G401 (cell line): ENCODE measurements at regions not wholly inside any gene's neighbourhood (a gene's known extent, or its start where the extent isn't known, plus 50 kb on each side); places are given as distances from the start of the nearest gene placed in this dataset.

Experiments
- DNase-seq: peaks from one replicate; pipeline ENCODE4 v3.0.0-alpha.2; 2015; ENCODE audit warnings: low spot score
- in situ Hi-C: cut with HindIII; loops from 2 replicates; pipeline ENCODE4 v1.10.0; 2016; ENCODE audit warnings: low sequenced_read_pairs, mixed read lengths

- no peak for DNase-seq
- in situ Hi-C loops, result no loop called here
These were observed 239.5 kb upstream of the SLC24A2 start for GRCh38 chr9:20028192-20028848.

- no peak for DNase-seq
- in situ Hi-C loops, result no loop called here
These were observed 235.2 kb upstream of the SLC24A2 start for GRCh38 chr9:20023961-20024571.

- in situ Hi-C loops, result no loop called here
- peak; percentile 27 for DNase-seq
These were observed 234.5 kb upstream of the SLC24A2 start for GRCh38 chr9:20023210-20023905.

- in situ Hi-C loops, result no loop called here
- no peak for DNase-seq
These were observed 233.6 kb upstream of the SLC24A2 start for GRCh38 chr9:20022410-20022809.

- in situ Hi-C loops, result no loop called here
- DNase-seq, result no peak
These were observed 227.8 kb upstream of the SLC24A2 start for GRCh38 chr9:20016611-20017010.

GRCh38 chr9:20015427-20015931 is 226.6 kb upstream of the SLC24A2 start:
- DNase-seq, result no peak
- in situ Hi-C loops, result no loop called here

- in situ Hi-C loops, result no loop called here
- no peak for DNase-seq
These were observed 225.3 kb upstream of the SLC24A2 start for GRCh38 chr9:20014168-20014567.

GRCh38 chr9:20012232-20012631 is 223.4 kb upstream of the SLC24A2 start:
- in situ Hi-C loops, result no loop called here
- DNase-seq, result no peak

GRCh38 chr9:20009606-20010005 is 220.8 kb upstream of the SLC24A2 start:
- in situ Hi-C loops, result no loop called here
- no peak for DNase-seq

- no peak for DNase-seq
- in situ Hi-C loops, result no loop called here
These were observed 213.2 kb upstream of the SLC24A2 start for GRCh38 chr9:20002011-20002410.

GRCh38 chr9:20001058-20001457 is 212.2 kb upstream of the SLC24A2 start:
- no peak for DNase-seq
- in situ Hi-C loops, result no loop called here

- in situ Hi-C loops, result no loop called here
- no peak for DNase-seq
These were observed 210.7 kb upstream of the SLC24A2 start for GRCh38 chr9:19999491-20000057.

GRCh38 chr9:19998823-19999455 is 210.1 kb upstream of the SLC24A2 start:
- in situ Hi-C loops, result no loop called here
- no peak for DNase-seq

GRCh38 chr9:19998153-19998552 is 209.3 kb upstream of the SLC24A2 start:
- in situ Hi-C loops, result no loop called here
- no peak for DNase-seq

GRCh38 chr9:19995619-19996018 is 206.8 kb upstream of the SLC24A2 start:
- DNase-seq, result no peak
- in situ Hi-C loops, result no loop called here

GRCh38 chr9:19994296-19994695 is 205.5 kb upstream of the SLC24A2 start:
- in situ Hi-C loops, result no loop called here
- DNase-seq, result no peak

GRCh38 chr9:19992556-19992955 is 203.7 kb upstream of the SLC24A2 start:
- in situ Hi-C loops, result no loop called here
- DNase-seq, result peak; percentile 8

GRCh38 chr9:19989213-19989612 is 200.4 kb upstream of the SLC24A2 start:
- no peak for DNase-seq
- in situ Hi-C loops, result no loop called here

- in situ Hi-C loops, result no loop called here
These were observed 199.4 kb upstream of the SLC24A2 start for GRCh38 chr9:19988281-19988680.

GRCh38 chr9:19985081-19985480 is 196.2 kb upstream of the SLC24A2 start:
- DNase-seq, result no peak
- in situ Hi-C loops, result no loop called here

More at GRCh38 chr9:19988281-19988680, 199.4 kb upstream of the SLC24A2 start:
- DNase-seq, result peak; percentile 85
